ENCODE measurements at regions not wholly inside any gene's neighbourhood (a gene's known extent, or its start where the extent isn't known, plus 50 kb on each side); places are given as distances from the start of the nearest gene placed in this dataset.

- TF ChIP-seq POLR2A (IDR thresholded peaks at IDR 0.05; ENCODE audit: low read depth, low read length) (no peak), TAF1 (IDR thresholded peaks at IDR 0.05; ENCODE audit: low read depth, low read length) (no peak), POLR2AphosphoS5 (IDR thresholded peaks at IDR 0.05; ENCODE audit: low read depth, low read length) (no peak)
These were observed 69.3 kb upstream of the SOX14 start for GRCh38 chr3:137694836-137695235.
